Stimulated activated CD4-positive, alpha-beta T cell treated with anti-CD3 and anti-CD28 coated beads, Interleukin-1b, Interleukin-23, amount 100 ng/mL, for 48 hours (primary cell): ENCODE measurements at regions not wholly inside any gene's neighbourhood (a gene's known extent, or its start where the extent isn't known, plus 50 kb on each side); places are given as distances from the start of the nearest gene placed in this dataset.
"Not testable (repeated sequence)": the region's sequence is repeated elsewhere in the genome, so short reads cannot be mapped to it uniquely, and the experiment has no call there.

Source experiments
- DNase-seq: peaks from one replicate; pipeline ENCODE4 v3.0.0-alpha.2; 2020

- no peak for DNase-seq
Observed at GRCh38 chr17:14753383-14753782, 452.5 kb downstream of the HS3ST3B1 start.

- DNase-seq = no peak
Observed at GRCh38 chr17:14752011-14752410, 451.1 kb downstream of the HS3ST3B1 start.

GRCh38 chr17:14750866-14751265 is 450.0 kb downstream of the HS3ST3B1 start:
- DNase-seq = no peak

GRCh38 chr17:14749269-14749668 is 448.4 kb downstream of the HS3ST3B1 start:
- no peak for DNase-seq

- peak; percentile 26 for DNase-seq
Observed at GRCh38 chr17:14748036-14748710, 447.3 kb downstream of the HS3ST3B1 start.

GRCh38 chr17:14747603-14747950 is 446.7 kb downstream of the HS3ST3B1 start:
- no peak for DNase-seq

GRCh38 chr17:14746822-14747602 is 446.1 kb downstream of the HS3ST3B1 start:
- no peak for DNase-seq

- no peak for DNase-seq
Observed at GRCh38 chr17:14745541-14745940, 444.7 kb downstream of the HS3ST3B1 start.

GRCh38 chr17:14744761-14745473 is 444.0 kb downstream of the HS3ST3B1 start:
- DNase-seq = no peak

- no peak for DNase-seq
Observed at GRCh38 chr17:14741491-14741890, 440.6 kb downstream of the HS3ST3B1 start.

GRCh38 chr17:14739656-14740431 is 439.0 kb downstream of the HS3ST3B1 start:
- no peak for DNase-seq

GRCh38 chr17:14738652-14738988 is 437.7 kb downstream of the HS3ST3B1 start:
- DNase-seq = no peak

GRCh38 chr17:14737984-14738651 is 437.2 kb downstream of the HS3ST3B1 start:
- no peak for DNase-seq

- DNase-seq = no peak
Observed at GRCh38 chr17:14736631-14737030, 435.8 kb downstream of the HS3ST3B1 start.

- no peak for DNase-seq
Observed at GRCh38 chr17:14733376-14733775, 432.5 kb downstream of the HS3ST3B1 start.

- DNase-seq = no peak
Observed at GRCh38 chr17:14732211-14732610, 431.3 kb downstream of the HS3ST3B1 start.

- DNase-seq = no peak
Observed at GRCh38 chr17:14731591-14731990, 430.7 kb downstream of the HS3ST3B1 start.

GRCh38 chr17:14730821-14731220 is 429.9 kb downstream of the HS3ST3B1 start:
- no peak for DNase-seq

GRCh38 chr17:14725729-14726128 is 424.8 kb downstream of the HS3ST3B1 start:
- DNase-seq = no peak

GRCh38 chr17:14724770-14725169 is 423.9 kb downstream of the HS3ST3B1 start:
- no peak for DNase-seq

GRCh38 chr17:14723349-14723748 is 422.5 kb downstream of the HS3ST3B1 start:
- not testable (repeated sequence) for DNase-seq

- DNase-seq = no peak
Observed at GRCh38 chr17:14719942-14720341, 419.1 kb downstream of the HS3ST3B1 start.

GRCh38 chr17:14717859-14718258 is 417.0 kb downstream of the HS3ST3B1 start:
- no peak for DNase-seq
